Breast epithelium (tissue), 4 donors: ENCODE measurements at regions not wholly inside any gene's neighbourhood (a gene's known extent, or its start where the extent isn't known, plus 50 kb on each side); places are given as distances from the start of the nearest gene placed in this dataset.

Source experiments
- DNase-seq, 2 donors: peaks; one replicate each; pipeline ENCODE4 v3.0.0-alpha.2; 2019; ENCODE audit warnings: low spot score in 2 of 2
- H3K27ac ChIP-seq, 2 donors: fragments of 200-600 bp; sonication (generic) in 1 of 2; one replicate each; pipeline ENCODE4 v1.5.1; 2016 to 2019; ENCODE audit warnings: mild to moderate bottlenecking in 1 of 2
- H3K27me3 ChIP-seq, 2 donors: fragments of 200-600 bp; sonication (generic) in 1 of 2; one replicate each; pipeline versions ENCODE4 v1.5.1 to v1.6.0; 2017 to 2019; ENCODE audit warnings: control low read depth in 1 of 2, mild to moderate bottlenecking in 1 of 2
- H3K36me3 ChIP-seq: fragments of 200-600 bp; one replicate; pipeline ENCODE4 v1.5.1; 2019
- H3K4me1 ChIP-seq, 2 donors: fragments of 200-600 bp; sonication (generic); one replicate each; pipeline ENCODE4 v1.5.1; 2016 to 2019; ENCODE audit warnings: control low read depth in 1 of 2
- H3K4me3 ChIP-seq, 3 donors: fragments of 200-600 bp; sonication (generic); 1 replicate in 2 of 3; 2 replicates in 1 of 3; pipeline ENCODE4 v1.5.1; 2016 to 2019; ENCODE audit warnings: mild to moderate bottlenecking in 3 of 3, moderate library complexity in 2 of 3
- H3K9me3 ChIP-seq, 2 donors: fragments of 200-600 bp; sonication (generic) in 1 of 2; one replicate each; pipeline ENCODE4 v1.5.1; 2016 to 2019; ENCODE audit warnings: control low read depth in 1 of 2
- POLR2A ChIP-seq: fragments of 450-650 bp; IDR thresholded peaks from one replicate; pipeline ENCODE4 v1.6.1; 2016; ENCODE audit warnings: antibody characterized with exemption, mild to moderate bottlenecking, moderate library complexity
- POLR2AphosphoS5 ChIP-seq, 3 donors: sonication (generic); formaldehyde crosslinking; IDR thresholded peaks; one replicate each; pipeline ENCODE4 v1.6.1; 2017; ENCODE audit warnings: antibody characterized with exemption in 3 of 3
- intact Hi-C: fragments of 100-400 bp; cut with DNase I; formaldehyde crosslinking; loops from one replicate; pipeline ENCODE4 v1.15.1; 2023; ENCODE audit warnings: low total_unique reads
- TF ChIP-seq, protein P1 (sequence below), 3 donors: fragments of 450-650 bp; IDR thresholded peaks; one replicate each; pipeline ENCODE4 v1.5.1; 2016 to 2017; ENCODE audit warnings: antibody characterized with exemption in 3 of 3, mild to moderate bottlenecking in 3 of 3, moderate library complexity in 3 of 3

DNA sequence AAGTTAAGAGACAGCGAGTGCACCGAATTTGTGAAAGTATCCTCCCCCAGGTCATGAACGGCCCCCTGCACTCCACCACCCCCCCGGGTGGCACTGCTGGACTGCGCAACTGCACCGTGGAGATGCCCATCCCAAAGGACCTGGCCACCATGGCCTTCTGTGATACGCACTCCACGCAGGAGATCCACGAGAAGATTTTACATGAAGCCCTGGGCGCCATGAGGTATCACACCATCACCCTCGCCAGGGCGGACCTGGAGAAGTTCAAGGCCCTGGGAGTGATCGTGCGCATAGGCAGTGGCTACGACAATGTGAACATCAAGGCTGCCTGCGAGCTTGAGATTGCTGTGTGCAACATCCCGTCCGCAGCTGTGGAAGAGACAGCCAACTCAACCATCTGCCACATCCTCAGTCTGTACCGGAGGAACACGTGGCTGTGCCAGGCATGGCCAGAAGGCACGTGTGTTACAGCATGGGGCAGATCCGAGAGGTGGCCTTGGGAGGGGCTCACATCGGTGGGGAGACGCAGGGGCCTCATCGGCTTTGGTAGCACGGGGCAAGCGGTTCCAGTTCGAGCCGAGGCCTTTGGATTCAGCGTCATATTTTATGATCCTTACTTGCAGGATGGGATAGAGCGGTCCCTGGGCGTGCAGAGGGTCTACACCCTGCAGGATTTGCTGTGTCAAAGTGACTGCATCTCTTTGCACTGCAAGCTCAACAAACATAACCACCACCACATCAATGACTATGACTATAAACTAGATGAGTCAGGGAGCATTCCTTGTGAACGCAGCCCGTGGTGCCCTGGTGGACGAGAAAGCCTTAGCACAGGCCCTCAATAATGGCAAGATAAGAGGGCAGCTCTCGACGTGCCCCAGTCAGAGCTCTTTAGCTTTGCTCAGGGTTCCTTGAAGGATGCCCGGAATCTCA, 290.8 kb upstream of the MC4R start:
- Histone ChIP-seq H3K4me3 (no peak overlapping the region), H3K36me3 (no peaks in the 10 kb centered on the region), H3K27me3 (no peaks in the 10 kb centered on the region), H3K27ac (no peak overlapping the region), H3K9me3 (no peaks in the 10 kb centered on the region), H3K4me1 (no peaks in the 10 kb centered on the region)
- TF ChIP-seq POLR2A (no peak), POLR2AphosphoS5 (IDR thresholded peaks at IDR 0.05) (no peak)
- TF ChIP-seq, protein P1, sequence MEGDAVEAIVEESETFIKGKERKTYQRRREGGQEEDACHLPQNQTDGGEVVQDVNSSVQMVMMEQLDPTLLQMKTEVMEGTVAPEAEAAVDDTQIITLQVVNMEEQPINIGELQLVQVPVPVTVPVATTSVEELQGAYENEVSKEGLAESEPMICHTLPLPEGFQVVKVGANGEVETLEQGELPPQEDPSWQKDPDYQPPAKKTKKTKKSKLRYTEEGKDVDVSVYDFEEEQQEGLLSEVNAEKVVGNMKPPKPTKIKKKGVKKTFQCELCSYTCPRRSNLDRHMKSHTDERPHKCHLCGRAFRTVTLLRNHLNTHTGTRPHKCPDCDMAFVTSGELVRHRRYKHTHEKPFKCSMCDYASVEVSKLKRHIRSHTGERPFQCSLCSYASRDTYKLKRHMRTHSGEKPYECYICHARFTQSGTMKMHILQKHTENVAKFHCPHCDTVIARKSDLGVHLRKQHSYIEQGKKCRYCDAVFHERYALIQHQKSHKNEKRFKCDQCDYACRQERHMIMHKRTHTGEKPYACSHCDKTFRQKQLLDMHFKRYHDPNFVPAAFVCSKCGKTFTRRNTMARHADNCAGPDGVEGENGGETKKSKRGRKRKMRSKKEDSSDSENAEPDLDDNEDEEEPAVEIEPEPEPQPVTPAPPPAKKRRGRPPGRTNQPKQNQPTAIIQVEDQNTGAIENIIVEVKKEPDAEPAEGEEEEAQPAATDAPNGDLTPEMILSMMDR (IDR thresholded peaks at IDR 0.05), result no peak
- intact Hi-C loops, result no loop called here
- no peak for DNase-seq

GRCh38 chr18:60664736-60665135, 292.2 kb upstream of the MC4R start:
- Histone ChIP-seq H3K27me3 (no peaks in the 10 kb centered on the region), H3K27ac (no peak overlapping the region), H3K4me3 (no peak overlapping the region), H3K9me3 (no peaks in the 10 kb centered on the region), H3K36me3 (no peaks in the 10 kb centered on the region), H3K4me1 (no peaks in the 10 kb centered on the region)
- TF ChIP-seq POLR2AphosphoS5 (IDR thresholded peaks at IDR 0.05), result no peak
- no peak for TF ChIP-seq POLR2A
- TF ChIP-seq, protein P1 (IDR thresholded peaks at IDR 0.05), result no peak
- no peak for DNase-seq
- intact Hi-C loops, result loop anchor here (2.0 kb wide), 1 partner anchor 54 kb away; no protein-coding TSS in a partner anchor

- intact Hi-C loops, result no loop called here
- Histone ChIP-seq H3K27me3 (peaks cover 0 to 3% of the 10 kb centered on the region in 2 donors), H3K4me1 (no peaks in the 10 kb centered on the region), H3K27ac (no peak overlapping the region), H3K4me3 (no peak overlapping the region), H3K9me3 (no peaks in the 10 kb centered on the region), H3K36me3 (no peaks in the 10 kb centered on the region)
- TF ChIP-seq POLR2A (no peak), POLR2AphosphoS5 (IDR thresholded peaks at IDR 0.05) (no peak)
- TF ChIP-seq, protein P1 (IDR thresholded peaks at IDR 0.05), result no peak
- no peak for DNase-seq
These were observed 294.4 kb upstream of the MC4R start for GRCh38 chr18:60667016-60667415.

- no peaks in the 10 kb centered on the region for H3K9me3 ChIP-seq
- no peak overlapping the region for H3K4me3 ChIP-seq
- DNase-seq, result no peak
- H3K4me1 ChIP-seq, result no peaks in the 10 kb centered on the region
- H3K36me3 ChIP-seq, result no peaks in the 10 kb centered on the region
- intact Hi-C loops, result no loop called here
- H3K27me3 ChIP-seq, result peaks cover 0 to 3% of the 10 kb centered on the region in 2 donors
- TF ChIP-seq, protein P1 (IDR thresholded peaks at IDR 0.05), result no peak
- TF ChIP-seq POLR2A, result no peak
- no peak for TF ChIP-seq POLR2AphosphoS5 (IDR thresholded peaks at IDR 0.05)
- H3K27ac ChIP-seq, result no peak overlapping the region
These were observed 296.0 kb upstream of the MC4R start for GRCh38 chr18:60668583-60668982.

DNA sequence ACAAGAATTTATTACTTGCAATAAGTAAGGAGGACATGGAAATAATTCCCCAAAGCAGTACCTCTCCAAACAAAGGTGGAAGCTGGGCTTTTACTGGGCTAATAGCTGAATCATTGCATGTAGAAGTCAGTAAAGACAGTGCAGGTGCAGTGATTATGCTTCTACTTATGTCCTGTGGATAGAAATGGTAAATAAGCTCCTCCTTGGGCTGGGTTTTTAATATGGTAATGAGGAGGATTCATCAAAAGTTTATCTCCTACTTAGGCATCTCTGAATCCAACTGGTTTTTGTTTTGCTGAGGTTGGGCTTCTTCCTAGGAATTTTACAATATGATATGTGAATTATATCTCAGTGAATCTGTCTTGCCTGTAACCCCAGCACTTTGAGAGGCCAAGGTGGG, 297.4 kb upstream of the MC4R start:
- no peak overlapping the region for H3K4me3 ChIP-seq
- no peaks in the 10 kb centered on the region for H3K4me1 ChIP-seq
- peaks cover 0 to 3% of the 10 kb centered on the region in 2 donors for H3K27me3 ChIP-seq
- intact Hi-C loops, result no loop called here
- TF ChIP-seq, protein P1 (IDR thresholded peaks at IDR 0.05), result no peak
- TF ChIP-seq POLR2A, result no peak
- TF ChIP-seq POLR2AphosphoS5 (IDR thresholded peaks at IDR 0.05), result no peak
- H3K9me3 ChIP-seq, result no peaks in the 10 kb centered on the region
- no peak for DNase-seq
- no peaks in the 10 kb centered on the region for H3K36me3 ChIP-seq
- no peak overlapping the region for H3K27ac ChIP-seq
